ENCODE measurements at regions not wholly inside any gene's neighbourhood (a gene's known extent, or its start where the extent isn't known, plus 50 kb on each side); places are given as distances from the start of the nearest gene placed in this dataset.

DNA sequence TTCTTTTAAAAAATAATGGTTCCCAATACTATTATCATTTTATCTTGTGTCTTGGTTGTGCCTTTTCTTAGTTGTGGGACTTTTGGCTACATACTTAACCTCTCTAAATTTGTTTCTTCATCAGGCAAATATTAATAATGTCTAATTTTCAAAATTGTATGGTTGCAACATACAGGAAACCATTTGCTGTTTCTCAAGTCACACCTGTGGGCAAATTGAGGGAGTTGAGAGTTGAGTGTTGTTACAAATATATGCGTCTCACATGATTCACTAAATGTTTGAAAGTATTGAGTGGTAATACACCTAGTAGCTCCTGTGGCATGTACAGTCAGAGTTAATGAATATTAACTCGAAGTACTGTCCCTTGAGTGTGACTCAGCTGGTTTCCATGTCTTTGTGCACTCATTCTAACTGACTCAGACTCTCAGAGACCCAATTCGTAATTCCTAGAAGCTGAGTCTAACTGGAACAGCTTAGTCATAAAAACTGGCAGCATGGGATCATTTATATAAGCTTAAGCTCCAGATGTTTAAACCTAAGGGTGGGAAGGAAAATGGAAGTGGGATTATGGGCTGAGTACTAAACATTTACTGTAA, 802.4 kb downstream of the TRIML1 start:
- H4K20me1 ChIP-seq (ENCODE audit: control insufficient read depth, extremely low read depth, insufficient read depth, low read length), result no peaks in the 10 kb centered on the region
- no peaks in the 10 kb centered on the region for H3K9me3 ChIP-seq (ENCODE audit: control insufficient read depth, insufficient read depth, low read depth, low read length)
- no peaks in the 10 kb centered on the region for H3K79me2 ChIP-seq (ENCODE audit: control insufficient read depth, insufficient read depth, low read length)
- H3K4me2 ChIP-seq (ENCODE audit: extremely low read depth, insufficient read depth, low read length), result peak overlapping the region; percentile 45
- peaks cover 3% of the 10 kb centered on the region for H3K4me1 ChIP-seq (ENCODE audit: control insufficient read depth, extremely low read depth, insufficient read depth, low read length)
- DNase-seq (ENCODE audit: low read depth in 2 of 2), result peak; percentile 98 to 99
- H3K27ac ChIP-seq (ENCODE audit: insufficient read depth, low read length), result peak overlapping the region; percentile 78
- no peak overlapping the region for H3K4me3 ChIP-seq (replicated peaks in 1 of 4; ENCODE audit: control extremely low read depth in 1 of 4, insufficient read depth in 1 of 4, low read depth in 3 of 4, low read length in 4 of 4)
- H3K9ac ChIP-seq (ENCODE audit: insufficient read depth, low read length), result no peak overlapping the region
- no peak for TF ChIP-seq CTCF (conservative IDR thresholded peaks at IDR 0.05 in 1 of 2, IDR thresholded peaks at IDR 0.05 in 1 of 2; ENCODE audit: low read depth in 1 of 2, low read length in 2 of 2)
- TF ChIP-seq EZH2 (IDR thresholded peaks at IDR 0.05; ENCODE audit: low read length, missing control alignments), result no peak
- no peak overlapping the region for H2AFZ ChIP-seq (ENCODE audit: low read length)
- no peaks in the 10 kb centered on the region for H3K27me3 ChIP-seq (ENCODE audit: control insufficient read depth, insufficient read depth, low read length)
- H3K36me3 ChIP-seq (ENCODE audit: control insufficient read depth, insufficient read depth, low read length), result no peaks in the 10 kb centered on the region

- H3K27me3 ChIP-seq (ENCODE audit: control insufficient read depth, insufficient read depth, low read length), result no peaks in the 10 kb centered on the region
- H3K4me1 ChIP-seq (ENCODE audit: control insufficient read depth, extremely low read depth, insufficient read depth, low read length), result peaks cover 3% of the 10 kb centered on the region
- no peak overlapping the region for H2AFZ ChIP-seq (ENCODE audit: low read length)
- no peaks in the 10 kb centered on the region for H3K36me3 ChIP-seq (ENCODE audit: control insufficient read depth, insufficient read depth, low read length)
- H3K9ac ChIP-seq (ENCODE audit: insufficient read depth, low read length), result no peak overlapping the region
- DNase-seq (ENCODE audit: low read depth in 2 of 2), result no peak
- H3K27ac ChIP-seq (ENCODE audit: insufficient read depth, low read length), result peak overlapping the region; percentile 78
- no peaks in the 10 kb centered on the region for H4K20me1 ChIP-seq (ENCODE audit: control insufficient read depth, extremely low read depth, insufficient read depth, low read length)
- no peaks in the 10 kb centered on the region for H3K79me2 ChIP-seq (ENCODE audit: control insufficient read depth, insufficient read depth, low read length)
- H3K9me3 ChIP-seq (ENCODE audit: control insufficient read depth, insufficient read depth, low read depth, low read length), result no peaks in the 10 kb centered on the region
- TF ChIP-seq EZH2 (IDR thresholded peaks at IDR 0.05; ENCODE audit: low read length, missing control alignments) (no peak), CTCF (conservative IDR thresholded peaks at IDR 0.05 in 1 of 2, IDR thresholded peaks at IDR 0.05 in 1 of 2; ENCODE audit: low read depth in 1 of 2, low read length in 2 of 2) (no peak)
- no peak overlapping the region for H3K4me3 ChIP-seq (replicated peaks in 1 of 4; ENCODE audit: control extremely low read depth in 1 of 4, insufficient read depth in 1 of 4, low read depth in 3 of 4, low read length in 4 of 4)
- H3K4me2 ChIP-seq (ENCODE audit: extremely low read depth, insufficient read depth, low read length), result no peak overlapping the region
Measured at GRCh38 chr4:188942606-188943005, 803.4 kb downstream of the TRIML1 start.

DNA sequence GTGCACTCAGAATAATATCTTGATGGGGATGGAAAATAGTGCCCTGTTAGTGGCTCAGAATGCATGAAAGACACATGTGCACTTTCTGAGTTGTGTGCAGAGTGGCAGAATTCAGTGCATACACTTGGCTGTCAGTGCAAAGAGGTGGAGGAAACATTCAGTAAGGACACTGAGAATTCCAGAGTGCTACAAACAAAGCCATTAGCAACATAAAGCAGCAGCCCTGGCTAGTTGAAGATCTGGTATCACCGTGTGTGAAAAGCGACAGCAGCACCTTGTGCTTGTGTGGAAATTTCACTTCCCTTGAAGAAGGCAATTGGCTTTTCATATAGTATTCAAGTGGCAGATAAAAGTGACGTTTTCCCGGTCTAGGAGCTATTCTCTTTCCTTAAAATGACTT, 810.4 kb downstream of the TRIML1 start:
- no peaks in the 10 kb centered on the region for H3K79me2 ChIP-seq (ENCODE audit: control insufficient read depth, insufficient read depth, low read length)
- no peaks in the 10 kb centered on the region for H3K27me3 ChIP-seq (ENCODE audit: control insufficient read depth, insufficient read depth, low read length)
- H3K4me2 ChIP-seq (ENCODE audit: extremely low read depth, insufficient read depth, low read length), result no peak overlapping the region
- no peaks in the 10 kb centered on the region for H3K9me3 ChIP-seq (ENCODE audit: control insufficient read depth, insufficient read depth, low read depth, low read length)
- H3K4me3 ChIP-seq (replicated peaks in 1 of 4; ENCODE audit: control extremely low read depth in 1 of 4, insufficient read depth in 1 of 4, low read depth in 3 of 4, low read length in 4 of 4), result no peak overlapping the region
- DNase-seq (ENCODE audit: low read depth in 2 of 2), result no peak
- H3K36me3 ChIP-seq (ENCODE audit: control insufficient read depth, insufficient read depth, low read length), result no peaks in the 10 kb centered on the region
- no peaks in the 10 kb centered on the region for H3K4me1 ChIP-seq (ENCODE audit: control insufficient read depth, extremely low read depth, insufficient read depth, low read length)
- no peak overlapping the region for H3K9ac ChIP-seq (ENCODE audit: insufficient read depth, low read length)
- H2AFZ ChIP-seq (ENCODE audit: low read length), result no peak overlapping the region
- H4K20me1 ChIP-seq (ENCODE audit: control insufficient read depth, extremely low read depth, insufficient read depth, low read length), result no peaks in the 10 kb centered on the region
- TF ChIP-seq CTCF (conservative IDR thresholded peaks at IDR 0.05 in 1 of 2, IDR thresholded peaks at IDR 0.05 in 1 of 2; ENCODE audit: low read depth in 1 of 2, low read length in 2 of 2), result no peak
- no peak for TF ChIP-seq EZH2 (IDR thresholded peaks at IDR 0.05; ENCODE audit: low read length, missing control alignments)
- H3K27ac ChIP-seq (ENCODE audit: insufficient read depth, low read length), result no peak overlapping the region

All from fibroblast of lung (primary cell).